IMR-90 (cell line): ENCODE measurements at regions not wholly inside any gene's neighbourhood (a gene's known extent, or its start where the extent isn't known, plus 50 kb on each side); places are given as distances from the start of the nearest gene placed in this dataset.

Experiments used
- ATAC-seq: fragments of 200-7000 bp; cut with Tn5 transposase; 2 replicates; pipeline ENCODE4 v1.9.1; 2020; ENCODE audit warnings: low read depth, mild to moderate bottlenecking, moderate library complexity
- BruUV-seq: library from RNA; stranded (reverse); fragments of 400-500 nt; replicated peaks from 2 replicates; lab custom pipeline; 2021; lab: Mats Ljungman, UMichigan
- CTCF ChIA-PET: fragments of 300-600 bp; formaldehyde crosslinking; extraction: SDS; loops from one replicate; lab custom pipeline; 2021; ENCODE audit warnings: antibody characterized with exemption; lab: Yijun Ruan, JAX
- POLR2A ChIA-PET: fragments of 300-600 bp; sonication (Branson Sonifier 250); formaldehyde crosslinking; loops from one replicate; lab custom pipeline; 2022; ENCODE audit warnings: antibody characterized with exemption; ENCODE audit not compliant: unreplicated experiment; lab: Charles Lee
- DNase-seq: peaks from one replicate; pipeline ENCODE4 v3.0.0; 2013
- H2AFZ ChIP-seq: replicated peaks from 2 replicates; pipeline ENCODE3; 2013; ENCODE audit warnings: low read length, mild to moderate bottlenecking; ENCODE audit not compliant: poor library complexity
- H2AK5ac ChIP-seq: 2 replicates; pipeline ENCODE4 v1.6.1; 2013; ENCODE audit warnings: low read depth, low read length, inconsistent platforms
- H2AK9ac ChIP-seq: replicated peaks from 2 replicates; pipeline ENCODE3; 2013; ENCODE audit warnings: mild to moderate bottlenecking, low read depth, low read length, moderate library complexity; ENCODE audit not compliant: poor library complexity
- H2BK120ac ChIP-seq: 2 replicates; pipeline ENCODE4 v1.6.1; 2013; ENCODE audit warnings: low read depth, low read length, inconsistent platforms
- H2BK15ac ChIP-seq: 3 replicates; pipeline ENCODE4 v1.6.1; 2013; ENCODE audit warnings: low read depth, low read length, inconsistent platforms
- H2BK20ac ChIP-seq: 2 replicates; pipeline ENCODE4 v1.6.1; 2013; ENCODE audit warnings: low read depth, mild to moderate bottlenecking, inconsistent platforms, low read length, moderate library complexity
- H2BK5ac ChIP-seq: 2 replicates; pipeline ENCODE4 v1.6.1; 2013; ENCODE audit warnings: mild to moderate bottlenecking, low read depth, low read length, inconsistent platforms; ENCODE audit not compliant: poor library complexity, severe bottlenecking
- H3K14ac ChIP-seq: replicated peaks from 2 replicates; pipeline ENCODE4 v1.6.1; 2013; ENCODE audit warnings: low read depth, low read length, inconsistent platforms
- H3K18ac ChIP-seq: 2 replicates; pipeline ENCODE4 v1.6.1; 2013; ENCODE audit warnings: low read depth, low read length, control low read depth
- H3K23ac ChIP-seq: 2 replicates; pipeline ENCODE4 v1.6.1; 2013; ENCODE audit warnings: low read depth, low read length, inconsistent platforms
- H3K27ac ChIP-seq: 2 replicates; pipeline ENCODE4 v1.5.1; 2013; ENCODE audit warnings: mild to moderate bottlenecking, control low read depth, low read length; ENCODE audit not compliant: insufficient read depth
- H3K27me3 ChIP-seq: 2 replicates; pipeline ENCODE4 v1.6.1; 2013; ENCODE audit warnings: low read length; ENCODE audit not compliant: control insufficient read depth, insufficient read depth
- H3K36me3 ChIP-seq: 2 replicates; pipeline ENCODE4 v1.6.1; 2013; ENCODE audit warnings: low read length, mixed read lengths; ENCODE audit not compliant: control insufficient read depth, insufficient read depth
- H3K4ac ChIP-seq: 2 replicates; pipeline ENCODE4 v1.6.1; 2013; ENCODE audit warnings: low read depth, low read length, inconsistent platforms
- H3K4me1 ChIP-seq: 2 replicates; pipeline ENCODE4 v1.6.1; 2013; ENCODE audit warnings: low read length, mixed read lengths; ENCODE audit not compliant: control insufficient read depth, insufficient read depth
- H3K4me2 ChIP-seq: 2 replicates; pipeline ENCODE4 v1.6.1; 2013; ENCODE audit warnings: low read depth, mild to moderate bottlenecking, control low read depth, low read length, moderate library complexity
- H3K4me3 ChIP-seq: 2 replicates; pipeline ENCODE4 v1.5.1; 2013; ENCODE audit warnings: low read depth, mild to moderate bottlenecking, control low read depth, low read length, moderate library complexity; ENCODE audit not compliant: insufficient read depth
- H3K56ac ChIP-seq: 2 replicates; pipeline ENCODE4 v1.6.1; 2013; ENCODE audit warnings: low read length, inconsistent platforms; ENCODE audit not compliant: insufficient read depth; ENCODE audit errors: extremely low read depth
- H3K79me1 ChIP-seq, 2 experiments: 2 replicates each; pipeline ENCODE4 v1.6.1; 2013; ENCODE audit warnings: low read length in 2 of 2, inconsistent platforms in 1 of 2, low read depth in 1 of 2
- H3K9ac ChIP-seq: 2 replicates; pipeline ENCODE4 v1.6.1; 2013; ENCODE audit warnings: low read depth, low read length, control low read depth
- H3K9me1 ChIP-seq: 2 replicates; pipeline ENCODE4 v1.6.1; 2013; ENCODE audit warnings: low read length, inconsistent platforms; ENCODE audit not compliant: insufficient read depth
- H3K9me3 ChIP-seq: 2 replicates; pipeline ENCODE4 v1.6.1; 2013; ENCODE audit warnings: low read length; ENCODE audit not compliant: control insufficient read depth, insufficient read depth
- H4K20me1 ChIP-seq: 2 replicates; pipeline ENCODE4 v1.6.1; 2013; ENCODE audit warnings: low read length, inconsistent platforms; ENCODE audit not compliant: insufficient read depth
- H4K5ac ChIP-seq: 2 replicates; pipeline ENCODE4 v1.6.1; 2013; ENCODE audit warnings: mild to moderate bottlenecking, low read depth, low read length, control low read depth
- H4K8ac ChIP-seq, 2 experiments: 2 replicates each; pipeline ENCODE4 v1.6.1; 2013; ENCODE audit warnings: low read depth in 2 of 2, low read length in 2 of 2, control low read depth in 1 of 2, inconsistent platforms in 1 of 2
- H4K91ac ChIP-seq: 2 replicates; pipeline ENCODE4 v1.6.1; 2013; ENCODE audit warnings: low read depth, low read length, inconsistent platforms; ENCODE audit not compliant: insufficient read depth
- SMC3 ChIP-seq: fragments of 150-350 bp; IDR thresholded peaks from 2 replicates; pipeline ENCODE4 v1.6.1; 2016; ENCODE audit warnings: low read depth, mild to moderate bottlenecking, antibody characterized with exemption, low read length, moderate library complexity
- WGBS, 2 experiments: methylation state at CpG; one replicate each; pipeline versions ENCODE4 v1.1.5 to v1.1.7; 2013; ENCODE audit warnings: missing lambda C conversion rate in 2 of 2; ENCODE audit not compliant: insufficient read length in 1 of 2; ENCODE audit errors: extremely low coverage in 2 of 2; 5-methylcytosine and 5-hydroxymethylcytosine counted together
- dilution Hi-C: fragments of 300-500 bp; cut with HindIII; formaldehyde crosslinking; loops from one replicate; pipeline ENCODE4 v1.14.3; 2018; ENCODE audit warnings: low sequenced_read_pairs; ENCODE audit not compliant: unreplicated experiment
- in situ Hi-C: fragments of 300-500 bp; cut with MboI; formaldehyde crosslinking; loops from 3 replicates; pipeline ENCODE4 v1.14.3; 2019; ENCODE audit warnings: low sequenced_read_pairs, inconsistent platforms, mixed read lengths
- intact Hi-C: fragments of 100-400 bp; cut with micrococcal nuclease; formaldehyde crosslinking; loops from 2 replicates; pipeline ENCODE4 v1.10.0; 2022

GRCh38 chr5:124468671-124469411 is 277.6 kb downstream of the ZNF608 start:
- no peaks in the 10 kb centered on the region for H3K9me1 ChIP-seq
- intact Hi-C loops = no loop called here
- dilution Hi-C loops = no loop called here
- no peak overlapping the region for H3K56ac ChIP-seq
- no peak overlapping the region for H2BK15ac ChIP-seq
- no peaks in the 10 kb centered on the region for H3K79me1 ChIP-seq
- H2BK5ac ChIP-seq = no peak overlapping the region
- ATAC-seq = no peak
- H3K23ac ChIP-seq = no peak overlapping the region
- in situ Hi-C loops = no loop called here
- no peak overlapping the region for H4K8ac ChIP-seq
- CTCF ChIA-PET = no interaction called here
- H3K36me3 ChIP-seq = no peaks in the 10 kb centered on the region
- no peak overlapping the region for H2AK9ac ChIP-seq
- no TSS peak for BruUV-seq
- H3K4me1 ChIP-seq = no peaks in the 10 kb centered on the region
- H4K20me1 ChIP-seq = no peaks in the 10 kb centered on the region
- no peak for DNase-seq
- POLR2A ChIA-PET = no interaction called here
- H4K91ac ChIP-seq = no peak overlapping the region
- TF ChIP-seq SMC3 = no peak
- no peak overlapping the region for H3K14ac ChIP-seq
- H3K4me2 ChIP-seq = no peak overlapping the region
- H3K18ac ChIP-seq = no peak overlapping the region
- no peak overlapping the region for H2AFZ ChIP-seq
- no peaks in the 10 kb centered on the region for H3K27me3 ChIP-seq
- WGBS, 2 experiments = no CpG with 5 or more reads among the region's 5 CpGs
- H3K4ac ChIP-seq = no peak overlapping the region
- no peak overlapping the region for H3K27ac ChIP-seq
- no peak overlapping the region for H2AK5ac ChIP-seq
- no peak overlapping the region for H3K9ac ChIP-seq
- H3K4me3 ChIP-seq = no peak overlapping the region
- H2BK120ac ChIP-seq = no peak overlapping the region
- H4K5ac ChIP-seq = no peak overlapping the region
- H2BK20ac ChIP-seq = no peak overlapping the region
- no peaks in the 10 kb centered on the region for H3K9me3 ChIP-seq
